ENCODE measurements at regions not wholly inside any gene's neighbourhood (a gene's known extent, or its start where the extent isn't known, plus 50 kb on each side); places are given as distances from the start of the nearest gene placed in this dataset.
"Not testable (repeated sequence)": the region's sequence is repeated elsewhere in the genome, so short reads cannot be mapped to it uniquely, and the experiment has no call there.

- no peak for DNase-seq (ENCODE audit: low spot score)
Observed at GRCh38 chr15:39396979-39397615, 183.8 kb upstream of the THBS1 start.

- DNase-seq (ENCODE audit: low spot score) = no peak
Observed at GRCh38 chr15:39397883-39398282, 183.0 kb upstream of the THBS1 start.

GRCh38 chr15:39399600-39399999 lies 181.3 kb upstream of the THBS1 start:
- DNase-seq (ENCODE audit: low spot score) = no peak

GRCh38 chr15:39400002-39400401 lies 180.9 kb upstream of the THBS1 start:
- DNase-seq (ENCODE audit: low spot score) = no peak

GRCh38 chr15:39400821-39401550 lies 179.9 kb upstream of the THBS1 start:
- DNase-seq (ENCODE audit: low spot score) = no peak

- no peak for DNase-seq (ENCODE audit: low spot score)
Observed at GRCh38 chr15:39403640-39404117, 177.2 kb upstream of the THBS1 start.

GRCh38 chr15:39404767-39405181 lies 176.1 kb upstream of the THBS1 start:
- no peak for DNase-seq (ENCODE audit: low spot score)

- no peak for DNase-seq (ENCODE audit: low spot score)
Observed at GRCh38 chr15:39406485-39406884, 174.4 kb upstream of the THBS1 start.

GRCh38 chr15:39407116-39407515 lies 173.8 kb upstream of the THBS1 start:
- no peak for DNase-seq (ENCODE audit: low spot score)

GRCh38 chr15:39409876-39410530 lies 170.9 kb upstream of the THBS1 start:
- DNase-seq (ENCODE audit: low spot score) = no peak

- no peak for DNase-seq (ENCODE audit: low spot score)
Observed at GRCh38 chr15:39411102-39411989, 169.5 kb upstream of the THBS1 start.

GRCh38 chr15:39413558-39413957 lies 167.3 kb upstream of the THBS1 start:
- no peak for DNase-seq (ENCODE audit: low spot score)

GRCh38 chr15:39414201-39414600 lies 166.7 kb upstream of the THBS1 start:
- DNase-seq (ENCODE audit: low spot score) = no peak

- no peak for DNase-seq (ENCODE audit: low spot score)
Observed at GRCh38 chr15:39415634-39416033, 165.2 kb upstream of the THBS1 start.

- no peak for DNase-seq (ENCODE audit: low spot score)
Observed at GRCh38 chr15:39416258-39416657, 164.6 kb upstream of the THBS1 start.

GRCh38 chr15:39417366-39418134 lies 163.3 kb upstream of the THBS1 start:
- DNase-seq (ENCODE audit: low spot score) = no peak

GRCh38 chr15:39419651-39420050 lies 161.2 kb upstream of the THBS1 start:
- DNase-seq (ENCODE audit: low spot score) = no peak

- DNase-seq (ENCODE audit: low spot score) = not testable (repeated sequence)
Observed at GRCh38 chr15:39420123-39420852, 160.6 kb upstream of the THBS1 start.

GRCh38 chr15:39420853-39421192 lies 160.1 kb upstream of the THBS1 start:
- DNase-seq (ENCODE audit: low spot score) = not testable (repeated sequence)
